PC-3 (cell line): ENCODE measurements at regions not wholly inside any gene's neighbourhood (a gene's known extent, or its start where the extent isn't known, plus 50 kb on each side); places are given as distances from the start of the nearest gene placed in this dataset.

ENCODE experiments used
- ATAC-seq: fragments of 200-7000 bp; cut with Tn5 transposase; 2 replicates; pipeline ENCODE4 v1.9.1; 2020; ENCODE audit warnings: mild to moderate bottlenecking, moderate library complexity
- BruUV-seq: library from RNA; stranded (reverse); fragments of 400-500 nt; replicated peaks from 2 replicates; lab custom pipeline; 2021; lab: Mats Ljungman, UMichigan
- CTCF ChIA-PET: fragments of 300-600 bp; sonication (Branson Sonifier 250); formaldehyde crosslinking; loops from one replicate; lab custom pipeline; 2022; ENCODE audit warnings: antibody characterized with exemption; lab: Charles Lee
- POLR2A ChIA-PET: fragments of 300-600 bp; sonication (Branson Sonifier 250); formaldehyde crosslinking; loops from one replicate; lab custom pipeline; 2022; ENCODE audit warnings: antibody characterized with exemption; ENCODE audit not compliant: unreplicated experiment; lab: Charles Lee
- DNase-seq: peaks from one replicate; pipeline ENCODE4 v3.0.0-alpha.2; 2015
- H2AFZ ChIP-seq: fragments of 300-600 bp; sonication (generic); 2 replicates; pipeline ENCODE4 v1.6.0; 2016; ENCODE audit warnings: antibody characterized with exemption, low read length
- H3F3A ChIP-seq: fragments of 300-600 bp; sonication (generic); one replicate; pipeline ENCODE4 v1.6.0; 2017; ENCODE audit warnings: antibody characterized with exemption, low read length, control low read depth, mild to moderate bottlenecking; ENCODE audit not compliant: unreplicated experiment
- H3K27ac ChIP-seq: fragments of 300-600 bp; sonication (generic); 2 replicates; pipeline ENCODE4 v1.5.1; 2016; ENCODE audit warnings: mild to moderate bottlenecking, low read length
- H3K27me3 ChIP-seq: fragments of 300-600 bp; sonication (generic); 2 replicates; pipeline ENCODE4 v1.6.1; 2016; ENCODE audit warnings: low read length, mixed read lengths
- H3K36me3 ChIP-seq: fragments of 300-600 bp; sonication (generic); 2 replicates; pipeline ENCODE4 v1.6.1; 2016; ENCODE audit warnings: low read depth, mixed run types, low read length, mixed read lengths
- H3K4me1 ChIP-seq: fragments of 300-600 bp; sonication (generic); 2 replicates; pipeline ENCODE4 v1.5.1; 2016; ENCODE audit warnings: low read length; ENCODE audit not compliant: insufficient read depth
- H3K4me2 ChIP-seq: fragments of 300-600 bp; sonication (generic); 2 replicates; pipeline ENCODE4 v1.6.0; 2016; ENCODE audit warnings: low read length
- H3K4me3 ChIP-seq: fragments of 300-600 bp; sonication (generic); 2 replicates; pipeline ENCODE4 v1.5.1; 2016; ENCODE audit warnings: mild to moderate bottlenecking, low read length, mixed read lengths
- H3K79me2 ChIP-seq: fragments of 300-600 bp; sonication (generic); 2 replicates; pipeline ENCODE4 v1.6.1; 2017; ENCODE audit warnings: low read length, mixed read lengths
- H3K9ac ChIP-seq: fragments of 300-600 bp; sonication (generic); 2 replicates; pipeline ENCODE4 v1.6.0; 2016; ENCODE audit warnings: mild to moderate bottlenecking, low read length
- H3K9me2 ChIP-seq: fragments of 300-600 bp; sonication (generic); replicated peaks from 2 replicates; pipeline ENCODE4 v1.6.1; 2016; ENCODE audit warnings: mixed run types, low read length, mixed read lengths
- H3K9me3 ChIP-seq: fragments of 300-600 bp; sonication (generic); 2 replicates; pipeline ENCODE4 v1.6.1; 2016; ENCODE audit warnings: low read length, mixed read lengths
- H4K20me1 ChIP-seq: fragments of 300-600 bp; sonication (generic); 2 replicates; pipeline ENCODE4 v1.6.1; 2016; ENCODE audit warnings: low read length, mixed read lengths
- CTCF ChIP-seq: fragments of 300-600 bp; sonication (generic); conservative IDR thresholded peaks from 2 replicates; pipeline ENCODE4 v1.5.1; 2017; ENCODE audit warnings: antibody characterized with exemption, low read depth, mild to moderate bottlenecking, low read length
- EZH2 ChIP-seq: fragments of 300-600 bp; sonication (generic); IDR thresholded peaks from one replicate; pipeline ENCODE4 v1.6.1; 2017; ENCODE audit warnings: antibody characterized with exemption, mild to moderate bottlenecking, low read length; ENCODE audit not compliant: unreplicated experiment
- EZH2phosphoT487 ChIP-seq: fragments of 300-600 bp; sonication (generic); IDR thresholded peaks from 2 replicates; pipeline ENCODE4 v1.6.1; 2018; ENCODE audit warnings: mild to moderate bottlenecking, antibody characterized with exemption, low read length, borderline replicate concordance
- intact Hi-C: fragments of 100-400 bp; cut with micrococcal nuclease; formaldehyde crosslinking; loops from 2 replicates; pipeline ENCODE4 v1.9.0; 2023

DNA sequence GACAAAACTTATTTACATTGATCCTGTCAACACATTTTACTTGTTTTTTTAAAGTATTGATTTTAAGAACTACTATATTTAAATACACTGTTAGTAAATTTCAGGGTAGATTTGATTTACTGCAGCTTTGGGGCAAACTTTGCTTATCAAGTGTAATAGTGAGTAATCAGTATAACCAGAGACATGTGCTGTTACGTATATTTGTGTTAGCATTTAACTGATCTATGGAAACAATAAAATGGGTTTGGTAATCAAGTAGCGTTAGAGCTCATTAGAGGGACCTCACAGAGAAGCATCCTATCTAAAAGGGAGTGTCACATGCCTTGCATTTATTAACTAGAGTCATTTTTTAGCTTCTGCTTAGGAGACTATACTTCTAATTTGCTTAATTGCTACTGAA lies 131.5 kb upstream of the ALCAM start:
- BruUV-seq = no TSS peak
- DNase-seq (no peak), ATAC-seq (no peak)
- H3K4me2 ChIP-seq = no peak overlapping the region
- no peaks in the 10 kb centered on the region for H3K9me2 ChIP-seq
- CTCF ChIA-PET = no interaction called here
- H3K9ac ChIP-seq = no peak overlapping the region
- H3K27me3 ChIP-seq = no peaks in the 10 kb centered on the region
- POLR2A ChIA-PET = interaction anchor here (0.5 kb wide), 1 partner anchor 293 kb away, joined by 3 read pairs; no protein-coding TSS in a partner anchor
- no peaks in the 10 kb centered on the region for H4K20me1 ChIP-seq
- intact Hi-C loops = no loop called here
- no peak overlapping the region for H3K27ac ChIP-seq
- no peak overlapping the region for H2AFZ ChIP-seq
- H3K9me3 ChIP-seq = no peaks in the 10 kb centered on the region
- no peaks in the 10 kb centered on the region for H3K79me2 ChIP-seq
- TF ChIP-seq EZH2phosphoT487 (no peak), CTCF (no peak), EZH2 (no peak)
- H3K4me1 ChIP-seq = no peaks in the 10 kb centered on the region
- H3F3A ChIP-seq = no peaks in the 10 kb centered on the region
- H3K4me3 ChIP-seq = no peak overlapping the region
- no peaks in the 10 kb centered on the region for H3K36me3 ChIP-seq

DNA sequence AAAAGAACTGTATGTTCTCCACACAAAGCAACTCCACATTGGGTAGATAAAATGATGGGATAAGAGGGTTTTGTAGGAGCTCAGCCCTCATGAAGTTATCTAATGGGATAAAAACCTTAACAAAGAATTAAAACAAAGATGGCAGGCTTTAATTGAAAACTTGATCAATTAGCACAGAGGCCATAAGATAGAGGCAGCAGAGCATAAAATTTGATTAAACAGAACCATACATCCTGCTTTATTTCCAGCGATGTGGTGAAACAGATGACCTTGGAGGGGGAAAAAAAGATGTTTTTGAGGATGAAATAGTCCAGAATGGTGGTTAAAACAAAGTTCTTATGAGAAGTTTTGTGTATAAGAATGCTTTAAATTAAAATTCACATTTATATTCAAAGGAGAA lies 130.9 kb upstream of the ALCAM start:
- ATAC-seq (no peak), DNase-seq (no peak)
- H3K9me2 ChIP-seq = no peaks in the 10 kb centered on the region
- H3F3A ChIP-seq = no peaks in the 10 kb centered on the region
- H3K27me3 ChIP-seq = no peaks in the 10 kb centered on the region
- no peaks in the 10 kb centered on the region for H3K36me3 ChIP-seq
- H3K9ac ChIP-seq = no peak overlapping the region
- H3K9me3 ChIP-seq = no peaks in the 10 kb centered on the region
- POLR2A ChIA-PET = interaction anchor here (0.5 kb wide), 1 partner anchor 294 kb away, joined by 3 read pairs; no protein-coding TSS in a partner anchor
- no TSS peak for BruUV-seq
- TF ChIP-seq EZH2phosphoT487 (no peak), EZH2 (no peak), CTCF (no peak)
- H3K27ac ChIP-seq = no peak overlapping the region
- H3K4me3 ChIP-seq = no peak overlapping the region
- intact Hi-C loops = no loop called here
- H3K79me2 ChIP-seq = no peaks in the 10 kb centered on the region
- H3K4me1 ChIP-seq = no peaks in the 10 kb centered on the region
- CTCF ChIA-PET = no interaction called here
- no peaks in the 10 kb centered on the region for H4K20me1 ChIP-seq
- H3K4me2 ChIP-seq = no peak overlapping the region
- H2AFZ ChIP-seq = no peak overlapping the region

- Histone ChIP-seq H3K27ac (no peak overlapping the region), H3K4me3 (no peak overlapping the region), H2AFZ (no peak overlapping the region), H4K20me1 (no peaks in the 10 kb centered on the region), H3K79me2 (no peaks in the 10 kb centered on the region), H3K9me3 (no peaks in the 10 kb centered on the region), H3K27me3 (no peaks in the 10 kb centered on the region), H3K36me3 (no peaks in the 10 kb centered on the region), H3K4me2 (no peak overlapping the region), H3K4me1 (no peaks in the 10 kb centered on the region), H3K9me2 (no peaks in the 10 kb centered on the region), H3F3A (no peaks in the 10 kb centered on the region), H3K9ac (no peak overlapping the region)
- DNase-seq (no peak), ATAC-seq (no peak)
- TF ChIP-seq EZH2 = no peak
- TF ChIP-seq CTCF = no peak
- TF ChIP-seq EZH2phosphoT487 = no peak
- CTCF ChIA-PET = no interaction called here
- POLR2A ChIA-PET = no interaction called here
- no TSS peak for BruUV-seq
- intact Hi-C loops = no loop called here
These were observed 128.3 kb upstream of the ALCAM start for GRCh38 chr3:105238367-105238766.
